ENCODE measurements at regions not wholly inside any gene's neighbourhood (a gene's known extent, or its start where the extent isn't known, plus 50 kb on each side); places are given as distances from the start of the nearest gene placed in this dataset.

DNA sequence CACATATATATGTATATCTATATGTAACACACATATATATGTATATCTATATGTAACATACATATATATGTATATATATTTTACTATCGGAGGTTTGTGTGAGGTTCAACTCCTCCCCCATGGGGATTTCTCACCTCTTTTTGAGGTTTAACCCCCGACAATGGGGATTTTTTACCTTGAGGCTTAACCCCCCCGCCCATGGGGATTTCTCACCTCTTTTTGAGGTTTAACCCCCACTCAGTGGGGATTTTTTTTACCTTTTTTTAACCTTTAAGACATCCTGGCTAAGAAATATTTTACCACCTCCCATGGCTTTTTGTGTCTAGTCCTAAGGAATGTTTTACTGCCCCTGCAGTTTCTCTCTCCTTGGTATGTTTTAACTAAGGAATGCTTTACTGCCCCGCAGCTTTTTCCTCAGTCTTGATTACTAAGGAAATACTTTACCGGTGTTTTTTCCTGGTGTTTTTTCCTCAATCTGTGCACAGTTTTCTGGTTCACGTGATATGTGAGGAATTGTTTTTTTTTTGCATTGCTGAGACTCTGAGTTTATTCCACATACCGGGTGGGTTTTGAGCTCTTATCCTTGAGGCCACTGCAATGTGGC is 185.2 kb downstream of the KLF13 start:
- DNase-seq = no peak

DNA sequence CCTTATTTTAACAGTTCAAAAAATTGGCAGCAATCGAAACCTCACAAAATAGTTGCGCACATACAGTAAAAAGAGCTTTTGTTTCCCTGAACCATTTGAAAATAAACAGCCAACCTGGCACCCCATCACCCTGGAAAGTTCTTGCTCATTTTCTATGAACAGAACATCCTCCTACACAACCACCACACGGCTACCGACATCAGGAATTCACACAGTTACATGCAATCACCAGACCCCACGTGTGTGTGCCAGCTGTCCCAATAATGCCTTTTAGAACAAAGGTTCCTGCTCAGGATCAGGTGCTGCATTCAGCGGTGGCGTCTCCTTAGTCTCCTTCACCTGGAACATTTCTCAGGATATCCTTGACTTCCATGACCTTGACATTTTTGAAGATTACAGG is 186.5 kb downstream of the KLF13 start:
- no peak for DNase-seq

DNA sequence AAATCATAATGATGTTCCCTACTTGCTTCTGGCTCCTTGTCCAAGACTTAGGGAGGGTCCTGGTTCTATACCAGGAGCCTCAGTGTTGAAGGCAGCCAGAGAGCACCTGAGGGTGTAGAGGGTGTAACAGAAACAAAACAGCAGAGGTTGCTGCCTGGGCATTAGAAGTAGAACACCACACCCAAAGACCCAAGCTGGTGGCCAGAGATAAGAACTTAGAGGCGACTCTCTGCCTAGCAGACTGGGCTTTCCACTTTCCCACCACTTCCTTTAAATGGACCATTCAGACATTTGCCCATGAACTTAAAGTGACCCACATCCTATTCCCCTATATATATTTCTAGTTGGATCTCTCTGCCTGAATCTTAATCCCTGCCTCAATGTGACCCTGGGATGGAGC is 189.8 kb downstream of the KLF13 start:
- no peak for DNase-seq

DNA sequence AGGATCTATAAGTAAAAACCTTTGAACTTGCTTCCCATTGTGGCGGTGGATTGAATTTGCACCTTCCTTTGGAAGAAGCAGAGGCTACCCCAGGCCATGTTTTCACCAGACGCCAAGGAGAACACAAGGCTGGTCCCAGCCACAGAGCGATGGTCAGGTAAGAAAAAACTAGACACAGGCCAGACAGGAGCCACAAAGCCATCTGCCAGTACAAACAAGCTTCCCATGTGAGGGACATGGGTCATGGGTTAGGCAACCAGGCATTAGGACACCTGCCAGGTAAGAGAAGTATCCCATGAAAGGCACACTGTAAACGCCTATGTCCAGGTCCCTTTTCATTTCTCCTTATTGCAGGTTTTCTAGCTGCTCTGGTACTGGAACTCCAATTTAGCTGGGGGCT is 190.2 kb downstream of the KLF13 start:
- DNase-seq = no peak

DNA sequence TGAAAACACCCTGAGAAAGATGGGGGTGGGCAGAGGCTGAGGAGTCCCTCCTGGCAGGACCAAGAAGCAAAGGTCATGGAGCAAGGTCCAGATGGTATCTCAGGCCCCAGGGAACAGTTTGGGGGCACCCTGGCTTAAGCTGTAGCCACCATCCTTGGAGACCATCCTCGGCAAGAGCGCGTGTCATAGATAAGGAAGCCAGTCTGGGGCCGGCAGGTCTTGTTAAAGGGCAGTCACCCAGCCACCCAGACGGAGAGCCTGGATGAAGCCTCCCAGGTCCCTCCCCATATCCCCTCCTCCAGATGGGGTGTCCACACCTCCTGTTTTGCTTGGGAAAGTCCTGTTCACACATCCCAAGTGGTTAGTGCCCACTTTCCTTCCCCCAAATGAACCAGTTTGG is 191.1 kb downstream of the KLF13 start:
- no peak for DNase-seq

DNA sequence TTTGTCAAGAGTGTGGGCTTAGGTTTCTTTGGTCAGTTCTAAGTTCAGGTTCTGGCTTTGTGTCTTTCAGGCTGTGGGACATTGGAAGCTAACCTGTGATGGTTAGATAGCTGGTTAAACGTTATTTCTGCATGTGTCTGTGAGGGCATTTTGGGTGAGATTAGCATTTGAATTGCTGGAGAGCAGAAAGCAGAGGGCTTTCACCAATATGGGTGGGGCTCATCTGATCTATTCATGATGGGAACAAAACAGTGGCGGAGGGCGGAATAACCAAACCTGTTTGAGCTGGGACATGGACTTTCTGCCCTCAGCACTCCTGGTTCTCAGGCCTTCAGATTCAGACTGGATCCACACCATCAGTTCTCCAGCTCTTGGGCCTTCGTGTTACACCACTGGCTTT is 195.4 kb downstream of the KLF13 start:
- DNase-seq = no peak

DNA sequence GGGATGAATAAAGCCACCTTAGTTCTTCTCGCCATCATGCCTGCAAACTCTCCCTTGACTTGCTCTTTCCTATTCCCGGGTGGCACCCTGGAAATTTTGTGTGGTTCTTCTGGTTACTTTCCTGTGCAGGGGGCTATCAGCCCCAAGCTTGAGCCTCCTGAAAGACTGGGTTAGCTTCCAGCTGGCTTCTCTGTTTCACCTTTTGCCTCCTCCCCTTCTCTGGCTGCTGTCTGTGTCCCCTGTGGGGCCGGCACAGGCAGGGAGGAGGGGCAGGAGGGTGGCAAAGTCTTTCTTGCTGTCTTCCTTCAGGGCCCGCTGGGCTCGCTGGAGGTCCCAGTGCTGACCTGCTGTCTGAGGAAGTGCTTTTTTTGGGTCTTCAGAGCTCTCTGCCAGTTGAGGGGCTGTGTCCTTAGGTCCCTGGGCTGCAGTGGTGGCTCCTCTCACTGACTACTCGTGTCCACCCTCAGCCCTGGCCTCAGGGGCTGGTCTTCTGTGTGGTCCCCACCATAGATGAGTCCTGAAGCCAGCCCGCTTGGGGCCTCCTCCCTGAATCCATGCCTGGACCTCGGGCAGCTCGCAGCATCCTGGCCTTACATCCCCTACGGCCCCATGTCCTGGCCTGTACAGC is 196.5 kb downstream of the KLF13 start:
- DNase-seq = no peak

DNA sequence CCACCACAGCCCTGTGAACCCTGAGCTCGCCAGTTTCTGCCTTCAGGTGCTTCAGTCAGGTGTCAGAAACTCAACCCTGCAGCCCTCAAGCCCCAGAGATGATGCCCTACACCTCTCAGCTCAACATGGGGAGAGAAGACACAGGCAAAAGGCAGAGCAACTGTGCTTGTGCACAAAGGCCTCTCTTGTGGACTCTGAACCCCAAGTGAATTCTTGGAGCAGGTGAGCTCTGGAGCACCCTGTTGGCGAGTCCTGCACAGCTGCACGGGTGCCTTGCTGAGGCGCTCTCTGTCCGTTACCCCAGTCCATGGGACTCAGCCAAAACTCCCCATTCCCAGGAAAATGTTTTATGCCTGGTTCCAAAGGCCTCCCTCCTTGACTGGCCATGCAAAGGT is 197.0 kb downstream of the KLF13 start:
- DNase-seq = no peak

DNA sequence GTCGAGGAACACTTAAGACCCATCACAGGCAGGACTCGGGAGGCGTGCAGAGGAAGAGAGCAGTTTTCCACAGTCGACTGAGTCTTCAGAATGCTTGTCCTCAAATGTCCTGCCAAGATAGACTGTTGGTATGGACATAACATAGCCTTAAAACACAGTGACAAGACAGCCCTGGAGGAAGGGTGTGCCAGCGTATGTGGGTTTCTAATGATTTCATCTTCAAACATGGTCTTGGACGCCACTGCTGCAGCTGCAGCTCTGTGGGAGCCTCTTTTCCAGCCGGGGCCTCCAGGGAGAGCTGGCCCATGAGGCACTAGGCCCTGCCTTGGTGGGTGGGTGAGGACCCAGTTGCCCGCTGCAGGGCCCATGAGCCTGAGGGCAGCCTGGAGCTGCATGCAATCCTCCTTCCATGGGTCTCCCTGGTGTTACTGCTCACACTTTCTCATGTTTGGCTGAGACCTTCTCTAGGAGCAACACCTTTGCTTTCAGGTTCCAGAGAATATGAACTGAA is 198.6 kb downstream of the KLF13 start:
- no peak for DNase-seq

DNA sequence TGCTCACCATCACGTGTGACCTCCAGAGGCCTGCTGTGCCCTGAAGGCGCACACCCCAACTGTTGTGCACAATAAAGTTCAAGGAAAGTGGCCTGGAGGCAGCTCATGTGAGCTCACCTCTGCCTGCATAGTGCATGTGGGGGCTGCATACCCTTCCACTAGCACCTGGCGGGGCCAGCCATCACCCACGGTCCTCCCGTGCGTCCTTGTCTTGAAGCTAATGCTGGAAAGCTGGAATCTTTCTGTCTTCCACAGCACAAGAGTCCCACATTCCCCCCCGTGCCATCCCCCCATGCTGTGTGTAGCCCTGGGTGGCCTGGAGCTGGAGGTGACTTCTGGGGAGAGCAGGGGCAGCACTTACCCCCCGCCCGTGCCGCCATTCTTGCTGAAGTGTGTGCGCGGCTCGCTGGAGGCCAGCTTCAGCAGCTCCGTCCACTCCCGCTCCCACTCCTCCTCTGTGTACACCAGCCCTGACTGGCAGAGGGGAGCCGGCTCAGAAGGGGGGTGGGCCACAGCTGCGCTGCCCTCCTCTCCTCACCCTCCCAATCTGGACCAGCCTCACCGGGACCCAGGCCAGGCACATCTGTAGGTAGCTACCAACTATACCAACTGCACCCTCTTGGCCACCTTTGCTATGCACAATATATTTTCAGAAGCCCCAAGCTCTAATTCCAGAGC is 199.5 kb downstream of the KLF13 start:
- no peak for DNase-seq

DNA sequence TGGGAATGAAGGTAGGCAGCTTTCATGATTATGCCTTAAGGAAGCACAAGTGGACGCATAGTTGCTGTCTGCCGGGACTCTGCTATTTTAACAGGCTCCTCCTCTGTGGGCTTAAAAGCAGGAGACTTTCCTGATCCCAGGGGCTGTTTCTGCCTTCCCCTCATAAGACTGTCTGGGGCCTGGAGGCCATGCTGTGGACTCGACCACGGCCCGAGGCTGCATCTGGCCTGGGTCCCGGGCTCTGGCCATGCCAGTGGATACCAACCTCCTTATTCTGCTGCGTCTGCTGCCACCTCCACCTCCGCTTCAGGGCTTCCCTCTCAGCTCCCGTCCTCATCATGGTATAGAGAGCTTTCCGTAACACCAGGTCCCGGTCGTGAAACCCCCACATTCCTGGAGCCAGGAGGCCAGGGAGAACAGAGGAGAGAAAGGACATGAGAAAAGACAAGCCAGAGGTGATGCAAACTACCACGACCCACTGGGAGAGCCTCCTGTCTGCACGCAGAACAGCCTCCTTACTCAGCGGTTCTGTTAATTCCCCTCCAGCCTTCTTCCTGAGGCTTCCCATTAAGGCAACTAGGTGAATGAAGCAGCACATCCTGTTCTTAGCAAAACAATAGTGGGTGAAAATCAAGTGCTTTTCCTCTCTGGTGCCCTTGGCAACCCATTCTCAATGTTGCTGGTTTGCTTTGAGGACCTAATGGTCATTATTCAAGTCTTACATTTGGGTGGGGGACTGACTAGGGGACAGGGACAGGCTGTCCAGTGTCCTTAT is 200.5 kb downstream of the KLF13 start:
- no peak for DNase-seq

DNA sequence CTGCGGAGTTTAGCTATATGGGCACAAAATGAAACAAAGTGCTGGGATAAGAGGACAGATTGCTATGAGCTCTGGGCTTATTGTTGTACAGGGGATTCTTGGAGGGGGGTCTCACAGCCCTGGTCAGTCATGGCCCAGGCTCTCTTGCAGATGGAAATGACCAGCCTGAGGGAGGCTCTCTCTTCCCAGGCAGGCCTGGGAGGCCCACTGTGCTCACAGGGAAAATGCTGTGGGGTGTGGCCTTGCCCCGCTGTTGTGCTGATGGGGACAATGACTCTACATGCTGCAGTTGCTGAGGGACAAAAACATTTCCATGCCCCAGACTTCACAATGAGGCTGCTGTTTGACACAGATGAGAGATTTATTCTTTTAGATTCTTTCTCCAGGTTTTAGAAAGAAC is 202.2 kb downstream of the KLF13 start:
- DNase-seq = no peak

DNA sequence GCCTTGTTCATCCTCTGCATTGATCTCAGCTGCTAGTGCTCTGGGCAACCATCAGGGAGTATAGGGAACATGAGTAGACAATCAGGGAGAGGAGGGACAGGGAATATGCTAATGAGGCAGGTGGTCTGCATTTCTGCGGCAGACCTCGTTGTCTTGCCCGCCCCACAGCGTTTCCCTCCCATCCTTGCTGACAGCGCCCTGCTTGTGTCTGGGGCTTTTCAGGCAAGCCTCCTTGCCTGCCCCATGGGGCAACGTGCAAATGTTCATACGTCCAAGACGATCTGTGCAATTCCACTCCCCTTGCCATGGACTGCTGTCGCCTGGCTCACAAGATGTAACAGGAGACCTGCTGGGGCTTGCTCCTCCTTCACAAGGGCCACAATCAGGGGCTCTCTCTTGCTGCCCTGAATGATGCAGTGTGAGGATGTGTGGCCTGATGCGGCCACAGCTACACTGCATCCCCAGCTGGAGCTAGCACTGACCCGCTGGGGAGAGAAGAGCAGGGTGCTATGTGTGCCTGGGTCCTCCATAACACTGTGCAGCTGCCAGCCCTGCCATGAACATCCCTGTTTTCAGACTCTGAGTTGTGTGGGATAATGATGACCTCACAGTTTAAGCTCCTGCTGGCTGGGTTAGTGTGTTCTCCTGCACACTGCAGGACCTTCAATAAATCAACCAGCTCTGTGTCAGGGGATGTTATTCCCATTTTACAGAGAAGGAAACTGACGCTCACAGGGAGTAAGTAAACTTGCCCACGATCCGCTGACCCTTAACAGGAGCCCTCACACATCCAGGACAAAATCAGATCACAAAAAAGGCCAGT is 211.3 kb downstream of the KLF13 start:
- DNase-seq = no peak

DNA sequence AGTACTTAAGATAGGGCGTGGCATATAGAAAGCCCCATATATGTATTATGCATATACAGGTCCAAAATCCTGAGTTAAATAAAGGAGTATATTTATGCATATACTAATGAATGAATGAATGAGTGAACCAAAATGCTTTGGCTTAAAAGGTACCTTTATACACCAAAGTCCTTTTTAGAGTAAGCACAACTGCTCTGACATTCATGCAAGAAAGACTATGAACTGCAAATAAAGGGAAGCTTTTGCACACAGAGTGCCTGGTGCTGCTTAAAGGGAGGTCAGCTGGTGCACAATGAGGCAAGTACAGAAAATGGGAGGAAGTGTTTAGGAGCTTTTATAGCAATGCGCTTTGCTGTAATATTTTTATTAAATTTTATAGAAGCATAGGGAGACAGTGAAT is 214.0 kb downstream of the KLF13 start:
- DNase-seq = no peak

DNA sequence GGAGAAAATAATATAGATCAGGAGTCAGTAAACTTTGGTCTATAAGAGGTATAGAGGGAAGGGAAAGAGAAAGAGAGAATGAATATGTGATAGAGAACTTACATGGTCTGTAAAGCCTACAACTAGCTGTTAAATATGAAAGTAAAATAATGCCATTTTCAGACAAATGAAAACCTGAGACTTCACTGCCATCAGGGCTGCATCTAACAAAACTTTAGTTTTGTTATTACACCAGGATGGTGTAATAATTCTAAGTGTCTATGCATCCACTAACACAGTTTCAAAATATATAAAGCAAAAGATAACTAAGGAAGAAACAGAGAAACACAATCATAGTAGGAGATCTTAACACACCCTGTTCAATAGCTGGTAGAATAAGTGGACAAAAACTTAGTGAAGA is 217.7 kb downstream of the KLF13 start:
- DNase-seq = no peak

DNA sequence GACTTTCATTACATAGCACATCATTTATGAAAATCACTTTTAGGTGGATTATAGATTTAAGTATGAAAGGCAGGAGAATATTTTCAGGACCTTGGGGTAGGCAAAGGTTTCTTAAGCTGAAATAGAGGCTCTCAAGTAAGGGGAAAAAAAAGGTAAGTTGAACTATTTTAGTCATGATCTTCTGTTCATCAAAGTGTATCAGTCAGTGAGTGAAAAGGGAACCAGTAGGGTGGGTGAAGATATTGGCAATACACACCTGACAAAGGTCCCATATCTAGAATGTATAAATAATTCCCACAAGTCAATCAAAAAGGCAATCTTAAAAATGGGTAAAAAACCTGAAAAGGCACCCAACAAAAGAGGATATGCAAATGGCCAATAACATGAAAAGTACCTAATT is 218.6 kb downstream of the KLF13 start:
- no peak for DNase-seq

DNA sequence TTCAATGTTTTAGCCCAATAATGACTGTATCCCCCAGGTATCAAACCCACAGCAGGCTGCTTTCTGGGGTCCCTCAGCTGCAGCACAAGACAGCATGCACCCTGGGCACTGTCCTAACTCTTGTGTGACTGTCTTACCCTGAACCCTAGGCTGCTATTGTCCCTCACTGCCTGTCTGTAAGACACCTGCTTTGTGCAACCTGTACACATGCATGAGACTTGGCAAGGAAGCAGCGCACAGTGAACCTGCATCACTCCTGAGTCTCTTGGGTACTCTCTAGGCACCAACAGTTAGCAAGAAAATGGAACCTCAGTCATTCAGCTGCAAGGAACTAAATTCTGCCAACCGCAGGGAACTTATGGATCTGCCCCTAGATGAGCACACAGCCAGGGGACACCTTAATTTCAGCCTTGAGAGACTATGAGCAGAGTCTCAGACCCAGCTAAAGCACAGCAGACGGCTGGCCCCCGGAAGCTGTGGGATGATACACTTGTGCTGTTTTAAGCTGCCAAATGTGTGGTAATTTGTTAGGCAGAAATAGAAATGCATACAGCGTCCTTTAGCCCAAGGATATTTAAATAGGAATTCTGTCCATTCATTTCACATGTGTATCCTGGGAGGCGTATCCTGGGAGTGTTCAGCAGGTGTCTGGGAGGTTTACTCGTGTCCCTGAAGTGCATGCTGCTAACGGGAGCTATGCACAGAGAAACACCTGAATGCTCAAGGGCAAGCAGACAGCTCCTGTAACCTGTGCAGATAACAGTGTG is 223.8 kb downstream of the KLF13 start:
- peak; percentile 8 for DNase-seq

DNA sequence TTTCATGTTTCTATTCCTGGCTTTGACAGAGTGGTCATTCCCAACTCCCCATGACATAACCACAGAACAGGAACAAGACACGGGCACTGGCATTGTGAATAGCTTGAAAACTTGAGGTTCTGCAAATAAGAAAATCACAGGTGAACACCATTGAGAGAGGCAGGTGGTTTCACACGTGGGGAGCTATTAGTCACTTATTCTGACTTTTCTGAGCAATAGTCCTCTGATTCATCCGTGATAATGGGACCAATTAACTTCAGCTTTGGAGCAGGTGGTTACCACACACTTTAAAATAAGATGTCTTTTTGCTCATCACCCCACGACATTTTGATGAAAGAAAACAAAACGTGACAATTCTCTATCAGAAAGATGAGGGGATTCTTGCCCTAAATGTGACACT is 224.7 kb downstream of the KLF13 start:
- no peak for DNase-seq

DNA sequence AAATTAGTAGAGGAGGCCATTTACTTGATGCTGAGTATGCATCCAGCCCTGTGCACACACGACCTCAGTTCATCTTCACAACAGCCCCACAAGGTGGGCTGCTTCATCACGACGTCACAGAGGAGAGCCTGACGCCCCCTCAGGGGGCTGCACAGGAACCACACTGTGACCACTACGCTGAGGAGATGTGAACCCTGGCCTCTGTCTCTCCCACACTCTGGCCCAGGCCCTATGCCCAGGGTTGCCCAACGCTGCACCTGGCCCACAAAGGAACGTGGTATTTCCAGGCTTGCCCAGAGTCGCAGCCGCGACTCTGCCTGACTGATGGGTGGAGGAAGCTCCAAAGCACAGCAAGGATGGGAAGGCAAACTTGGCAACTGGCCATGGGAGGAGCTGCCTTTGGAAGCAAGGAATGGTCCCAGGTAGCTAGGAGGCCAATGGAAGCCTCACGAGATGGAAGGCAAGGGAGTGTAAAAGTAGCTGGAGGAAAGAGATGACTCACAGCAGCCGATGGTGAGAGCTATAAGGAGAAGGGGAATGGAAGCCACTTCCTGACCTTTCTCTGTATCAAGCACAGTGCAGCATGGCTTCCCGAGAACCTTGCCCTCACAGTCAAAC is 226.0 kb downstream of the KLF13 start:
- DNase-seq = no peak

DNA sequence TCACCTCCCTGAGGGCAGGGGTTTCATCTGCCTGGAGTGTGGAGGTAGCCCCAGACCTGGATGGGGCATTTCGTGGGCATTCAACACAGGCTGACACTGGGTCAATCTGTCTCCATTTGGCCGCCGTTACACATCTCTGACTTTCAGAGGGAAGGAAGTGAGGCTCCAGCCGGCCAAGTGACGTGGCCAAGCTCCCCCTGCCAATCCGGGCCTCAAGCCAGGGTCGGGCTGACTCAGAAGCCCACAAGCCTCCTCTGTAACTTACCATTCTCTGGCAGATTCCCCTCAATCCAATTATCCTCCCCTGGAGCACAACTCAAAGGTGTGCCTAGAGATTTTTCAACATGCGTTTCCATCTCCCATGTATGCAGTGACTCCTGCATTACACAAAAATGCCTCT is 227.6 kb downstream of the KLF13 start:
- DNase-seq = peak; percentile 9

DNA sequence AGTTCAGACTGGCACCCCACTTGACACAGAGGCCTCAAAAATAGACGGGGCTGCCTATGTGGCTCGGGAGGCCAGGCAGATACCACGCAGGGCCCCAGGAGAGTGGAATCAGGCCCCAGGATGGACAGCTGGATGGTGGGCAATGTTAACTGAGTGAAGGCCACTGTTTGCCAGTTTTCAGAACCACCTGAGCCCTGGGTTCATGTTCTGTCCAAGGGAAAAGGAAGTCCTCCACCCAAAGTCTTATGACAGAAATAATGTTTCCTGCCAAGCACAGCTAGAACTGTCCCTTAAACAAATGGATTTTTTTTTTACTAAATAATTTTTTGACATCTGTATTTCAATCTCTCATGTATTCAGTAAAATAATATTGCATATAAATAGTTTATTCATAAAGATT is 228.4 kb downstream of the KLF13 start:
- no peak for DNase-seq
